Small intestine (tissue), 7 donors: ENCODE measurements at regions not wholly inside any gene's neighbourhood (a gene's known extent, or its start where the extent isn't known, plus 50 kb on each side); places are given as distances from the start of the nearest gene placed in this dataset.

Experiments used
- DNase-seq, 2 donors: peaks; one replicate each; pipeline versions ENCODE4 v3.0.0 to v3.0.0-alpha.2; 2013
- FAIRE-seq: peaks from 2 replicates; lab custom pipeline; 2012; peaks lifted over from hg19 to GRCh38; lab: Jason Lieb, UNC
- H3K27ac ChIP-seq, 3 donors: one replicate each; pipeline ENCODE4 v1.5.1; 2013; ENCODE audit warnings: low read length in 2 of 3, mild to moderate bottlenecking in 2 of 3, control low read depth in 1 of 3, inconsistent platforms in 1 of 3, low read depth in 1 of 3, moderate library complexity in 1 of 3
- H3K27me3 ChIP-seq, 3 donors: one replicate each; pipeline ENCODE4 v1.6.1; 2013; ENCODE audit warnings: low read length in 3 of 3, inconsistent platforms in 1 of 3; ENCODE audit not compliant: control insufficient read depth in 3 of 3, insufficient read depth in 3 of 3
- H3K36me3 ChIP-seq, 3 donors: one replicate each; pipeline ENCODE4 v1.6.1; 2013; ENCODE audit warnings: low read length in 3 of 3, inconsistent platforms in 1 of 3, low read depth in 1 of 3, mild to moderate bottlenecking in 1 of 3, moderate library complexity in 1 of 3; ENCODE audit not compliant: control insufficient read depth in 3 of 3, insufficient read depth in 2 of 3
- H3K4me1 ChIP-seq, 3 donors: one replicate each; pipeline ENCODE4 v1.6.1; 2013; ENCODE audit warnings: low read length in 2 of 3, inconsistent platforms in 1 of 3, low read depth in 1 of 3, mild to moderate bottlenecking in 1 of 3, moderate library complexity in 1 of 3; ENCODE audit not compliant: control insufficient read depth in 3 of 3, insufficient read depth in 2 of 3
- H3K4me3 ChIP-seq, 3 donors: one replicate each; pipeline ENCODE4 v1.5.1; 2013; ENCODE audit warnings: low read length in 3 of 3, control low read depth in 1 of 3, inconsistent platforms in 1 of 3, low read depth in 1 of 3, mild to moderate bottlenecking in 1 of 3, moderate library complexity in 1 of 3
- H3K9me3 ChIP-seq, 2 donors: one replicate each; pipeline ENCODE4 v1.6.1; 2013; ENCODE audit warnings: low read depth in 1 of 2, low read length in 1 of 2; ENCODE audit not compliant: control insufficient read depth in 2 of 2, insufficient read depth in 1 of 2
- WGBS, 3 donors: extraction: QIAGEN DNeasy Blood & Tissue Kit; methylation state at CpG; one replicate each; pipeline ENCODE4 v1.1.7; 2013; 5-methylcytosine and 5-hydroxymethylcytosine counted together
- donor health status: healthy with polysubstance abuse.
- donor health status: control.
- donor health status: control.
- donor health status: Bipolar disorder and iron deficiency.
- donor health status: healthy.

DNA sequence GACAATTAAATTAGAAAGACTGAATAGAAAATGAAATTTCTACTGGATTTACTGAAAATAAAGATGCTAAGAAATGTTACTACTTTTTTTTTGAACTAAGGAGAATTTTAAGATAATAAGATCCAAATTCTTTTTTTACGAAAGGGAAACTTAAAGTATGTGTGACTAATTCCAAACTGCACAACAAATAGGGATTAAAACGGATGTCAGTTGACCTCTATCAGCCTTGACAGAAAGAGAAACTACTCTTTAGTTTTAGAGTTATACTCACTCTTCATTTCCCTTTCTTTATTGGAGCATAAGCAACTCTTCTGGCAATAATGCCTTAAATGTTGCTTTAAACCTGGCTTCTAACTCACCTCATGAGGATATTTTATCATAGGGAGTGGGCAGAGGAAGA lies 273.8 kb downstream of the SLITRK6 start:
- H3K36me3 ChIP-seq, result no peaks in the 10 kb centered on the region
- no peak overlapping the region for H3K27ac ChIP-seq
- DNase-seq (no peak), FAIRE-seq (no peak)
- WGBS, 3 donors, result 58 to 68% (median 67%) methylated on average over 2 of the region's 2 CpGs
- no peaks in the 10 kb centered on the region for H3K27me3 ChIP-seq
- H3K4me1 ChIP-seq, result no peaks in the 10 kb centered on the region
- no peaks in the 10 kb centered on the region for H3K9me3 ChIP-seq
- no peak overlapping the region for H3K4me3 ChIP-seq

DNA sequence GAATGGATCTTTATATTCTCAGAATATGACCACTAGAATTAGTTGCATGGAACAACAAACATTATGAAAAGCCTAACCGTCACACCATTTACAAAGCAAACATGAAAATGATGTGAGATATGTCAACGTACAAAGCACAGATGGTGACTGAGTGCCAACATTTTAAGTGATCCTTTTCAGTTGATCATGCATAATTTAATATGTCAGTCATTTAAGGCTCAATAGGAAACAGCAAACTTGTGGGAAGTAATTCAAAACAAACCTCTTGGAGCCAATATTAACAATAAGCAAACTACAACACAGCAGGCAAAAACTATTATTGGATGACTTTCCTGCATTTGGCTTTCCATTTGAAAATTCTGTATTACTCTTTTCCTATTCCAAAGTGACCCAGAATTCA lies 277.6 kb downstream of the SLITRK6 start:
- no peak for FAIRE-seq
- Histone ChIP-seq H3K27ac (no peak overlapping the region), H3K27me3 (no peaks in the 10 kb centered on the region), H3K36me3 (no peaks in the 10 kb centered on the region), H3K4me1 (no peaks in the 10 kb centered on the region), H3K9me3 (no peaks in the 10 kb centered on the region), H3K4me3 (no peak overlapping the region)
- 37 to 52% (median 39%) methylated on average over 2 of the region's 2 CpGs for WGBS, 3 donors
- no peak for DNase-seq

DNA sequence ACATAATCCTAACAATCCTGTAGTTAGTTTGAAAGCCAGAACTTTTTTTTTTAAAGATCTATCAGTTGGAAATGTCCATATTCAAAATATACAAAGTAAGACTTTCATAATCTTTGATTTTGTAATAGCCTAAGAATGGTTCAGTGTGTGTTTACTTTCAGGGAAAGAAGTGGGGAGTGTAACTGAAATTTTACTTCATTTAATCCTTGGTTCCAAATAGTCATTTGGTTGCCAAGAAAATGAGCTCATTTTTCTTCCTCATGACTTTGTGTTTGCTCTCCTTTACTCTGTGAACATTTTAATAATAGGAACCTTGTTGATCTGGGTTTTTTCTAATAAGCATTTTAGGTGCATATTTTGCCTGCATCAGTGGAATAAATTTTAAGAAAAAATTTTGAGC lies 278.8 kb downstream of the SLITRK6 start:
- no peak overlapping the region for H3K27ac ChIP-seq
- no peak for FAIRE-seq
- H3K27me3 ChIP-seq, result no peaks in the 10 kb centered on the region

DNA sequence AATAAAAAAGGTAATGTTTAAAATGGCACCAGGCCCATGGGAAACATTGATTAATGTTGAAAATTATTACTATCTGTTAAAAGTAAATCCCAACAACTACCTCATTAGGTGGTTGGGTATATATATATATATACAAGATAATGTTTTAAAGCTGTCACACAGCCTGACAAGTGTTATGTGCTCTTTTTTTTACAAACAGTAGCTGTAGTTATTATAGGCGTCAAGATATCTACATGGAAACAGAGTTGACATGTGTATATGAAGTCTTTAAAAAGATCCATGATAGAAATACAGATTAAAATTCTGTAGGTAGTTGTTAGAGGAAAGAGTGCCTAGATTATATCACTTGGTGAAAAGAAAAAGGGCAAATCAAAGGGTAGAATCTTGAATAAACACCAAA lies 279.9 kb downstream of the SLITRK6 start:
- FAIRE-seq (no peak), DNase-seq (no peak)
- Histone ChIP-seq H3K36me3 (no peaks in the 10 kb centered on the region), H3K27me3 (no peaks in the 10 kb centered on the region), H3K4me3 (no peak overlapping the region), H3K27ac (no peak overlapping the region), H3K9me3 (peaks cover 0 to 4% of the 10 kb centered on the region in 2 donors), H3K4me1 (no peaks in the 10 kb centered on the region)
- 37 to 90% (median 41%) methylated on average over 1 of the region's 1 CpG for WGBS, 3 donors

More for the DNA sequence above, 278.8 kb downstream of the SLITRK6 start:
- H3K4me3 ChIP-seq, result no peak overlapping the region
- H3K4me1 ChIP-seq, result no peaks in the 10 kb centered on the region
- H3K9me3 ChIP-seq, result peaks cover 0 to 4% of the 10 kb centered on the region in 2 donors
- DNase-seq, result no peak
- H3K36me3 ChIP-seq, result no peaks in the 10 kb centered on the region

DNA sequence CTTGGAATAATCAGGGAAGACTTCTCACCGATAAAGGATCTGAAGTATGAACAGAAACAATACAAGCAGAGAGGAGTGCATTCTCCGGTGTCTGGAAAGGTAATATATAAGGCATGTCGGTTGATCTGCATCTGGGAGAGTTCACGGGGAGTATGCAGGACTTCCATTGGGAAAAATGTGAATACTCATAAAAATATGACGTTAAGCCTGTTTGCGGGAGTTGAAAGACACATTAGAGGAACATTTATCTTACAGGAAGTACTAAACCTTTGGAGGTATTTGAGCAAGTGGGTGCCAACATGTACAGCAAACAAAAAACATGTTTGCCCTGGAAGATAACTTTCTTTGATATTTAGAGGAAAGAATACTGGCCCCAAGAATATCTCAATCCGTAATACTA lies 286.8 kb downstream of the SLITRK6 start:
- H3K9me3 ChIP-seq, result peaks cover 0 to 4% of the 10 kb centered on the region in 2 donors
- H3K27ac ChIP-seq, result no peak overlapping the region
- 21 to 57% (median 38%) methylated on average over 7 of the region's 7 CpGs for WGBS, 3 donors
- no peak overlapping the region for H3K4me3 ChIP-seq
- no peaks in the 10 kb centered on the region for H3K27me3 ChIP-seq
- no peak for FAIRE-seq
- peak in 1 of 2 donors; percentile 1 for DNase-seq
- H3K36me3 ChIP-seq, result no peaks in the 10 kb centered on the region
- H3K4me1 ChIP-seq, result no peaks in the 10 kb centered on the region

DNA sequence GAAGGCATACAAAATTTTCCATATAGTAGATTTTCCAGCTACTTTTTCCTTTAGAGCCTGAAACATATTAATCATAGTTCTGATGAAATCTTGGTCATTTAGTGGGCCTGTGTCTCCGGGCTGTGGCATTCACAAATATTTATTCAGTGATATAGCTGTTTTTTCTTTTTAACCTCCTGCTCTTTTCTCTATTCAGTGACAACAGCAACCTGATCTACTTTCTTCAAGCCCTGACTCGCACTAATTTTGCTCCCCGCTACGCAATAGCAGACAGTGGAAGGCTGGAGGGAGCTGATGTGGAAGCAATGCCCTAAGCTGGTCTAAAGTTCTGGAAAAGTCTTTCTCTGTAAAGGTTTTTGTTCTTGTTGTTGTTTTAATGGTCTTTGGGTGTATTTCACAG lies 289.7 kb downstream of the SLITRK6 start:
- no peaks in the 10 kb centered on the region for H3K36me3 ChIP-seq
- no peak overlapping the region for H3K27ac ChIP-seq
- 63 to 74% (median 71%) methylated on average over 4 of the region's 4 CpGs for WGBS, 3 donors
- no peaks in the 10 kb centered on the region for H3K4me1 ChIP-seq
- FAIRE-seq (no peak), DNase-seq (no peak)
- H3K4me3 ChIP-seq, result no peak overlapping the region
- H3K27me3 ChIP-seq, result no peaks in the 10 kb centered on the region
- no peaks in the 10 kb centered on the region for H3K9me3 ChIP-seq

DNA sequence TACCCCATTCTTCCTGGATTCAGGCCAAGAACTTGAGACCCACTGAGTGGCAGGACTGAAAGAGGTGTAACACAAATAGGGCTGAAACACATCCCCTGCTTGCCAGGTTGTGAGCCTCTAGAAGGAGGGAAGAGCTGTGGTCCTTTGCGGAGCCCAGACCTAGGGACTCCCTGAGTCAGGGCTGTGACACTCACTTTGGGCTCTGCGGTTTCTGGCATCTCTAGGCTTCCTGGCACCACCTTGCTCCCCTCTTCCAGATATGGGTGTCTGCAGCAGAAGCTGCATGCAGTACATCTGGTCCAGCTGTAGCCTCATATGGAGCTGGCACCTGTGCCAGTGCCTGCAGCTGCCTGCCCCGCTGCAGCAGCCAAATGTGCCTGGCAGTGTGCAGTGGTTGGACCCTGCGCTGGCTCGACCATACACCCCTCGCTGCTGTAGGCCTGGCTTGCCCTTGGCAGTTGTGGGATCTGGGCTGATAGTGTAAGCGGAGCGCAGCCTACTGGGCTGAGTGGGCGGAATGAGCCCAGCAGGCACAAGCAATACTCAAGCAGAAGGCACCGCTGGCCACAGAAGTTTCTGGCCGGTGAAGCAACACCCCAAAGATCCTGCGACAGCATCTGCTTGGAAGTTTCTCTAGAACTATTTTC lies 290.4 kb downstream of the SLITRK6 start:
- Histone ChIP-seq H3K27me3 (no peaks in the 10 kb centered on the region), H3K4me3 (no peak overlapping the region), H3K27ac (no peak overlapping the region), H3K4me1 (no peaks in the 10 kb centered on the region), H3K36me3 (no peaks in the 10 kb centered on the region), H3K9me3 (no peaks in the 10 kb centered on the region)
- WGBS, 3 donors, result 88 to 90% (median 89%) methylated on average over 12 of the region's 12 CpGs
- FAIRE-seq, result no peak
- DNase-seq, result no peak

DNA sequence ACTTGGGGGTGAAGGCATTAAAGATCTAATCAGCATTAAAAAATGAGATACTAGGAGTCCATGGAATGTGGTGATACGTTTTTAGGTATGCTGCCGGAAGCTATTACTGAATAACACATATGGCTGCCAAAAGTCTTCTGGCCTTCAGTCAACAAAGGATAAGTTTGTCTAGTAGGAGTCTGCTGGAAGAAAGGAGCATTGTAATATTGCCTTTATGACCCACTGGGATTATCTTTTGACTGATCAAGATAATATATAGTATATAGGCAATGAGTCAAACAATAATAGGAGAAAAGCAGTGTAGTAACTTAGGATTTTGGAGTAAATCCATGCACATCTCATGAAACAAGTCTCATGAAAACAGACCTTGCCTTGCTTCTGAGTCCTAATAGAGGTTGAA lies 295.4 kb downstream of the SLITRK6 start:
- peaks cover 0 to 5% of the 10 kb centered on the region in 2 donors for H3K9me3 ChIP-seq
- DNase-seq (no peak), FAIRE-seq (no peak)
- no peak overlapping the region for H3K27ac ChIP-seq
- no peaks in the 10 kb centered on the region for H3K27me3 ChIP-seq
- 30 to 58% (median 53%) methylated on average over 2 of the region's 2 CpGs for WGBS, 3 donors
- H3K36me3 ChIP-seq, result no peaks in the 10 kb centered on the region
- H3K4me1 ChIP-seq, result no peaks in the 10 kb centered on the region
- no peak overlapping the region for H3K4me3 ChIP-seq

DNA sequence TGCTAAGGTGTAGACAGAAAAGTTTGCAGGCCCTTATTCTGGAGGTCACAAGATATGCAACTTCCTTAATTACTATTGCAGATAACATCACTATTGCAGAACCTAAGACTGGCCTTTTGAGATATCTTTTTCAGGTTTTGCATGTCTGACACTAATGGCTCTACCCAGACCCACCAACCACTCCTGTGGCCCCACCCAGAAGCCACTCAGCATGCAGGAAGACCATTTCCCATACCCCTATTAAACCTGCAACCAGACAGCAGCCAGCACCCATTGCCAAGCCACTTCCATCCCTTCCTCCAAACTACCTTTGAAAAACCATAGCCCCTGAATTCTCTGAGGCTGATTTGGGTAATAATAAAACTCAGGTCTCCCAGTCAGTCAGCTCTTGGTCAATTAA lies 297.6 kb downstream of the SLITRK6 start:
- Histone ChIP-seq H3K9me3 (peaks cover 0 to 5% of the 10 kb centered on the region in 2 donors), H3K27me3 (no peaks in the 10 kb centered on the region), H3K36me3 (no peaks in the 10 kb centered on the region), H3K4me3 (no peak overlapping the region), H3K4me1 (no peaks in the 10 kb centered on the region), H3K27ac (no peak overlapping the region)
- DNase-seq (no peak), FAIRE-seq (no peak)
